Neural cell (in vitro differentiated cells): ENCODE measurements at regions not wholly inside any gene's neighbourhood (a gene's known extent, or its start where the extent isn't known, plus 50 kb on each side); places are given as distances from the start of the nearest gene placed in this dataset.

Experiments
- H2AFZ ChIP-seq: fragments of 200-600, 300-800 bp; sonication (generic), shearing (Covaris generic); 2 replicates; pipeline ENCODE4 v1.6.0; 2014; ENCODE audit warnings: low read depth, mild to moderate bottlenecking, antibody characterized with exemption, low read length, moderate library complexity
- H3F3A ChIP-seq: fragments of 200-600 bp; shearing (Covaris generic); 2 replicates; pipeline ENCODE4 v1.6.1; 2016; ENCODE audit warnings: mild to moderate bottlenecking, moderate library complexity, mixed read lengths, antibody characterized with exemption, low read length; ENCODE audit not compliant: insufficient read depth, poor library complexity, severe bottlenecking
- H3K27ac ChIP-seq: fragments of 200-600, 300-800 bp; sonication (generic), shearing (Covaris generic); 2 replicates; pipeline ENCODE4 v1.5.1; 2014; ENCODE audit warnings: mild to moderate bottlenecking, low read length, moderate library complexity
- H3K27me3 ChIP-seq: fragments of 300-800, 200-600 bp; sonication (generic), shearing (Covaris generic); 2 replicates; pipeline ENCODE4 v1.6.0; 2014; ENCODE audit warnings: mild to moderate bottlenecking, low read depth, low read length, moderate library complexity; ENCODE audit not compliant: insufficient read depth
- H3K36me3 ChIP-seq: fragments of 300-800, 200-600 bp; sonication (generic), shearing (Covaris generic); 2 replicates; pipeline ENCODE4 v1.5.1; 2014; ENCODE audit warnings: mild to moderate bottlenecking, antibody characterized with exemption, low read length, moderate library complexity; ENCODE audit not compliant: insufficient read depth
- H3K4me2 ChIP-seq: fragments of 300-800, 200-600 bp; sonication (generic), shearing (Covaris generic); 2 replicates; pipeline ENCODE4 v1.6.0; 2014; ENCODE audit warnings: mild to moderate bottlenecking, low read length
- H3K4me3 ChIP-seq: fragments of 300-800, 200-600 bp; sonication (generic), shearing (Covaris generic); 2 replicates; pipeline ENCODE4 v1.5.1; 2014; ENCODE audit warnings: mild to moderate bottlenecking, low read length, moderate library complexity
- H3K79me2 ChIP-seq: fragments of 200-600 bp; shearing (Covaris generic); replicated peaks from 2 replicates; pipeline ENCODE4 v1.6.0; 2014; ENCODE audit warnings: mild to moderate bottlenecking, low read length, moderate library complexity; ENCODE audit not compliant: insufficient read depth
- H3K9ac ChIP-seq: fragments of 300-800, 200-600 bp; sonication (generic), shearing (Covaris generic); 2 replicates; pipeline ENCODE4 v1.6.1; 2016; ENCODE audit warnings: mild to moderate bottlenecking, low read length, mixed read lengths
- H3K9me2 ChIP-seq: fragments of 200-600 bp; shearing (Covaris generic); 2 replicates; pipeline ENCODE4 v1.6.1; 2016; ENCODE audit warnings: mild to moderate bottlenecking, low read length, mixed read lengths; ENCODE audit not compliant: insufficient read depth
- H3K9me3 ChIP-seq: fragments of 200-600, 300-800 bp; sonication (generic), shearing (Covaris generic); 2 replicates; pipeline ENCODE4 v1.6.1; 2016; ENCODE audit warnings: mild to moderate bottlenecking, mixed run types, low read length, moderate library complexity, mixed read lengths
- H4K20me1 ChIP-seq: fragments of 200-600 bp; shearing (Covaris generic); 2 replicates; pipeline ENCODE4 v1.6.1; 2016; ENCODE audit warnings: mild to moderate bottlenecking, mixed run types; ENCODE audit not compliant: insufficient read depth
- CTCF ChIP-seq: fragments of 450-650 bp; IDR thresholded peaks from 2 replicates; pipeline ENCODE4 v1.5.1; 2014; ENCODE audit warnings: antibody characterized with exemption, mild to moderate bottlenecking, moderate library complexity; ENCODE audit not compliant: poor library complexity, severe bottlenecking
- EP300 ChIP-seq: fragments of 450-650 bp; conservative IDR thresholded peaks from 2 replicates; pipeline ENCODE4 v1.6.1; 2014; ENCODE audit warnings: antibody characterized with exemption, mild to moderate bottlenecking, moderate library complexity; ENCODE audit not compliant: poor library complexity, severe bottlenecking
- EZH2 ChIP-seq: fragments of 200-600, 300-800 bp; shearing (Covaris generic), sonication (generic); IDR thresholded peaks from 2 replicates; pipeline ENCODE4 v1.6.1; 2014; ENCODE audit warnings: antibody characterized with exemption, low read length, borderline replicate concordance, mild to moderate bottlenecking; ENCODE audit not compliant: insufficient read depth, poor library complexity, severe bottlenecking
- MXI1 ChIP-seq: fragments of 450-650 bp; conservative IDR thresholded peaks from 2 replicates; pipeline ENCODE4 v1.6.1; 2014; ENCODE audit warnings: antibody characterized with exemption, mild to moderate bottlenecking; ENCODE audit not compliant: poor library complexity, severe bottlenecking
- POLR2AphosphoS5 ChIP-seq: IDR thresholded peaks from 2 replicates; pipeline ENCODE4 v1.6.1; 2012
- RAD21 ChIP-seq: fragments of 450-650 bp; conservative IDR thresholded peaks from 2 replicates; pipeline ENCODE4 v1.6.1; 2014; ENCODE audit warnings: antibody characterized with exemption, mild to moderate bottlenecking, moderate library complexity
- REST ChIP-seq: IDR thresholded peaks from 2 replicates; pipeline ENCODE4 v1.6.1; 2012; ENCODE audit warnings: borderline replicate concordance
- SMC3 ChIP-seq: fragments of 450-650 bp; conservative IDR thresholded peaks from 2 replicates; pipeline ENCODE4 v1.6.1; 2014; ENCODE audit warnings: antibody characterized with exemption, mild to moderate bottlenecking, moderate library complexity; ENCODE audit not compliant: poor library complexity
- TAF1 ChIP-seq: IDR thresholded peaks from 2 replicates; pipeline ENCODE4 v1.6.1; 2012; ENCODE audit warnings: low read depth

GRCh38 chr13:39119422-39119821, 81.2 kb downstream of the NHLRC3 start:
- Histone ChIP-seq H2AFZ (no peak overlapping the region), H3K36me3 (no peaks in the 10 kb centered on the region), H3K9me2 (no peaks in the 10 kb centered on the region), H3K9ac (no peak overlapping the region), H3K27me3 (no peaks in the 10 kb centered on the region), H3K27ac (no peak overlapping the region), H3F3A (no peaks in the 10 kb centered on the region), H3K4me2 (no peak overlapping the region), H4K20me1 (no peaks in the 10 kb centered on the region), H3K79me2 (no peaks in the 10 kb centered on the region), H3K4me3 (no peak overlapping the region), H3K9me3 (no peaks in the 10 kb centered on the region)
- no peak for TF ChIP-seq REST
- TF ChIP-seq RAD21, result no peak

- no peak overlapping the region for H2AFZ ChIP-seq
- H3K9me3 ChIP-seq, result no peaks in the 10 kb centered on the region
- no peak for TF ChIP-seq CTCF
- TF ChIP-seq TAF1, result no peak
- TF ChIP-seq MXI1, result no peak
- no peak for TF ChIP-seq REST
- TF ChIP-seq RAD21, result no peak
- TF ChIP-seq EZH2, result no peak
- no peak for TF ChIP-seq EP300
- no peak for TF ChIP-seq POLR2AphosphoS5
- no peak for TF ChIP-seq SMC3
- H3K27ac ChIP-seq, result no peak overlapping the region
- H3K36me3 ChIP-seq, result no peaks in the 10 kb centered on the region
- H3K4me3 ChIP-seq, result no peak overlapping the region
- H3K4me2 ChIP-seq, result no peak overlapping the region
- H3K27me3 ChIP-seq, result no peaks in the 10 kb centered on the region
- no peak overlapping the region for H3K9ac ChIP-seq
- no peaks in the 10 kb centered on the region for H3K79me2 ChIP-seq
- no peaks in the 10 kb centered on the region for H3K9me2 ChIP-seq
- H4K20me1 ChIP-seq, result no peaks in the 10 kb centered on the region
- no peaks in the 10 kb centered on the region for H3F3A ChIP-seq
Observed at GRCh38 chr13:39123578-39123977, 85.3 kb downstream of the NHLRC3 start.
